Activated B cell treated with CpG ODN at 0.5 μM for 24 hours (primary cell): ENCODE measurements at regions not wholly inside any gene's neighbourhood (a gene's known extent, or its start where the extent isn't known, plus 50 kb on each side); places are given as distances from the start of the nearest gene placed in this dataset.

Experiments
- ATAC-seq: fragments of 200-7000 bp; cut with Tn5 transposase; one replicate; pipeline ENCODE4 v1.10.0; 2021; ENCODE audit warnings: low read depth, mild to moderate bottlenecking, moderate library complexity
- CTCF ChIA-PET: fragments of 350-600 bp; sonication (Branson Sonifier 250); formaldehyde crosslinking; loops from one replicate; lab custom pipeline; 2021; ENCODE audit warnings: antibody characterized with exemption; lab: Charles Lee
- POLR2A ChIA-PET: fragments of 350-600 bp; sonication (Branson Sonifier 250); formaldehyde crosslinking; loops from one replicate; lab custom pipeline; 2021; ENCODE audit warnings: antibody characterized with exemption; lab: Charles Lee
- DNase-seq: peaks from one replicate; pipeline ENCODE4 v3.0.0; 2022
- H3K27ac Mint-ChIP-seq: one replicate; pipeline ENCODE4 v1.8.0; 2020; ENCODE audit warnings: mixed read lengths
- H3K27me3 Mint-ChIP-seq: one replicate; pipeline ENCODE4 v1.8.0; 2021; ENCODE audit warnings: mixed read lengths
- H3K36me3 Mint-ChIP-seq: one replicate; pipeline ENCODE4 v1.8.0; 2021; ENCODE audit warnings: low read depth, mixed read lengths
- H3K4me1 Mint-ChIP-seq: one replicate; pipeline ENCODE4 v1.8.0; 2021; ENCODE audit warnings: mixed read lengths
- H3K4me3 Mint-ChIP-seq: one replicate; pipeline ENCODE4 v1.8.0; 2020; ENCODE audit warnings: mild to moderate bottlenecking, mixed read lengths
- H3K9me3 Mint-ChIP-seq: one replicate; pipeline ENCODE4 v1.8.0; 2020; ENCODE audit warnings: mixed read lengths
- intact Hi-C: fragments of 100-400 bp; cut with micrococcal nuclease; formaldehyde crosslinking; loops from one replicate; pipeline ENCODE4 v1.15.1; 2024
- TF ChIP-seq, protein P1 (sequence below): fragments of 200-600 bp; IDR thresholded peaks from one replicate; pipeline ENCODE4 v1.8.0; 2022; ENCODE audit warnings: antibody characterized with exemption, mild to moderate bottlenecking

DNA sequence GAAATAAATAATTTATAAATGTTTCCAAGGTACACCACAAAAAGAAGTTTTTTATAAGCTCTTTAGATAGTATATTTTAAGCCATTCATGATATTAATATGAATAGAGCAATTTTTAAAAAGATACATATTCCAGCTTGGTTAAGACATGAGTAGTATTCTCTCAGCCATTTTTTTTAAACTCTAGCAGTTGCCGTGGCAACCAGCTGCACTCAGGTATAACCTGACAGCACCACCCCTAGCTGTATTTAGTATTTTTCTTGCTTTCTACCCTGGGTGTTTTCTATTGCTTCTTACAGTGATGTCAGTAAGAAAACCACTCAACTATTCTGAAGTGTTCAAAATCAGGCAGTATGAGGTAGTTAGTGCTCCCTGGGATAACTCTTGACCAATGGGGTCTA lies 496.3 kb upstream of the CNTN3 start:
- no peaks in the 10 kb centered on the region for H3K4me1 Mint-ChIP-seq
- ChIA-PET POLR2A (no interaction called here), CTCF (no interaction called here)
- H3K36me3 Mint-ChIP-seq, result no peaks in the 10 kb centered on the region
- TF ChIP-seq, protein P1, sequence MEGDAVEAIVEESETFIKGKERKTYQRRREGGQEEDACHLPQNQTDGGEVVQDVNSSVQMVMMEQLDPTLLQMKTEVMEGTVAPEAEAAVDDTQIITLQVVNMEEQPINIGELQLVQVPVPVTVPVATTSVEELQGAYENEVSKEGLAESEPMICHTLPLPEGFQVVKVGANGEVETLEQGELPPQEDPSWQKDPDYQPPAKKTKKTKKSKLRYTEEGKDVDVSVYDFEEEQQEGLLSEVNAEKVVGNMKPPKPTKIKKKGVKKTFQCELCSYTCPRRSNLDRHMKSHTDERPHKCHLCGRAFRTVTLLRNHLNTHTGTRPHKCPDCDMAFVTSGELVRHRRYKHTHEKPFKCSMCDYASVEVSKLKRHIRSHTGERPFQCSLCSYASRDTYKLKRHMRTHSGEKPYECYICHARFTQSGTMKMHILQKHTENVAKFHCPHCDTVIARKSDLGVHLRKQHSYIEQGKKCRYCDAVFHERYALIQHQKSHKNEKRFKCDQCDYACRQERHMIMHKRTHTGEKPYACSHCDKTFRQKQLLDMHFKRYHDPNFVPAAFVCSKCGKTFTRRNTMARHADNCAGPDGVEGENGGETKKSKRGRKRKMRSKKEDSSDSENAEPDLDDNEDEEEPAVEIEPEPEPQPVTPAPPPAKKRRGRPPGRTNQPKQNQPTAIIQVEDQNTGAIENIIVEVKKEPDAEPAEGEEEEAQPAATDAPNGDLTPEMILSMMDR, result no peak
- ATAC-seq, result no peak
- no peak overlapping the region for H3K27ac Mint-ChIP-seq
- no peak for DNase-seq
- no peaks in the 10 kb centered on the region for H3K27me3 Mint-ChIP-seq
- no peaks in the 10 kb centered on the region for H3K9me3 Mint-ChIP-seq
- no peak overlapping the region for H3K4me3 Mint-ChIP-seq
- intact Hi-C loops, result no loop called here

DNA sequence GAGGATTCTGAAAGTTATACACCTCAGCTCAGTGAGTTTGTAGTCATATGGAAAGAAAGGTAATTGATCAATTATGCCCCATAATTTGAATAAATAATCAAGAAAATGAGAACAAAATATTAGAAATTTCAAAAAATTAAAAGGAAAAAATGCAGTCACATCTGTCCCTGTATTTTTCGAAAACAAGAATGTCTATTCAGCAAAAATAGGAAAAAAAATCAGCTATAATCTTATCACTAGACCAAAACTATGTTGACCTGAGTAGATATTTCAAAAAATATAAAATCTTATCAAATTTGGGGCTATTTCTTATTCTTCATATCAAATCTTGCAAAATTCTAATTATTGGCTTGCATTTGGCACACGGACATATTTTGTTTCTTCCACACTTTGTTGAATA lies 501.2 kb upstream of the CNTN3 start:
- ATAC-seq, result no peak
- H3K4me3 Mint-ChIP-seq, result no peak overlapping the region
- H3K27ac Mint-ChIP-seq, result no peak overlapping the region
- POLR2A ChIA-PET, result no interaction called here
- TF ChIP-seq, protein P1, result no peak
- H3K9me3 Mint-ChIP-seq, result peaks cover 8% of the 10 kb centered on the region
- CTCF ChIA-PET, result no interaction called here
- DNase-seq, result no peak
- intact Hi-C loops, result no loop called here
- H3K36me3 Mint-ChIP-seq, result no peaks in the 10 kb centered on the region
- H3K27me3 Mint-ChIP-seq, result no peaks in the 10 kb centered on the region
- H3K4me1 Mint-ChIP-seq, result no peaks in the 10 kb centered on the region

DNA sequence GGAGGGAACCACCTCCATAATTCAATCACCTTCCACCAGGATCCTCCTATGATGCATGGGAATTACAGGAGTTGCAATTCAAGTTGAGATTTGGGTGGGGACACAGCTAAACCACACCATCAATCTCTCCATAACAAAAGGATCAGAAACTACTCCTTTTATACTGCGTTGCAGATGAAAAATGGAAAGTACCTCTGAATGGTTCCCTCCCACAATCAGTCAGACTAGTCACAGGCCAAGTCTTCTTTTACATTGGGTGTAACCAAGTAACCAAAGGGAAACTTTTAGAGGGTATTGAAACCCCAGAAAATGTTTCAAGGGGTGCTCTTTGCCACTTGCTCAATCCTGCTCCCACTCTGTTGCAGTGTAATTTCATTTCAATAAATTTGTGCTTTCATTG lies 504.3 kb upstream of the CNTN3 start:
- intact Hi-C loops, result no loop called here
- Mint-ChIP-seq H3K4me1 (no peaks in the 10 kb centered on the region), H3K27ac (no peak overlapping the region), H3K27me3 (no peaks in the 10 kb centered on the region), H3K36me3 (no peaks in the 10 kb centered on the region), H3K9me3 (peaks cover 8% of the 10 kb centered on the region), H3K4me3 (no peak overlapping the region)
- DNase-seq, result no peak
- CTCF ChIA-PET, result no interaction called here
- POLR2A ChIA-PET, result no interaction called here
- TF ChIP-seq, protein P1, result no peak
- no peak for ATAC-seq

DNA sequence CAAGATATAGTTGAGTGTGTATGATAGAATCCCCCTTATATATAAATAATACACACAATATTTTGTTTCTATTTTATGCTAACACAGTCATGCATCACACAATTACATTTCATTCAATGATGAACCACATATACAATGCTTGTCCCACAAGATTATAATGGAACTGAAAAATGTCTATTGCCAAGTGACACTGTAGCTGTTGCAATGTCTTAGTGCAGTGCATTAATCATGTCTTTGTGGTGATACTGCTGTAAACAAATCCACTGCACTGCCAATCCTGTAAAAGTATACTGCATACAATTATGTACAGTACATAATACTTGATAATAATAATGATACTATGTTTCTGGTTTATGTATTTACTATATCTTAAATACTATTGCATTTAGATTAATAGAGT lies 512.1 kb upstream of the CNTN3 start:
- TF ChIP-seq, protein P1, result no peak
- POLR2A ChIA-PET, result no interaction called here
- Mint-ChIP-seq H3K36me3 (no peaks in the 10 kb centered on the region), H3K9me3 (no peaks in the 10 kb centered on the region), H3K27ac (no peak overlapping the region), H3K4me1 (no peaks in the 10 kb centered on the region), H3K4me3 (no peak overlapping the region), H3K27me3 (no peaks in the 10 kb centered on the region)
- CTCF ChIA-PET, result no interaction called here
- no peak for ATAC-seq
- DNase-seq, result no peak
- intact Hi-C loops, result no loop called here

DNA sequence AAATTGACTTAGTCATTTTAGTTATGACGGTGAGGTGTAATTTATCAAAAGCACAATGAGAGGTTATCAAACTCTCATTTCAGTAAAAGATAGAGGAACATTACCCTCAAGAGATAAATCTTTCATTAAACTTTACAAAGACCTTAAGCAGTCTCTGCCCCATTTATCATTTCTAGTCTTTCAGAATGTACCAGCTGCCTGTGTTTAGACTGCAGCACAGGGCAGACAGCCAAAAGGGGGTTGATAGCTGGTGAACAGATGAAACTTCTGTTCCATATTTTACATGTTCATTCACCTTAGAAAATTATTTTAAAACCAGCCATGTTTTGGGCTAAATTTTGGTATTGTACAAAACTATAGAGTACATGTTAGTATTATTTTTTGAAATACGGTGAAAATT lies 514.6 kb upstream of the CNTN3 start:
- ChIA-PET POLR2A (no interaction called here), CTCF (no interaction called here)
- Mint-ChIP-seq H3K27ac (no peak overlapping the region), H3K4me1 (no peaks in the 10 kb centered on the region), H3K36me3 (no peaks in the 10 kb centered on the region), H3K27me3 (no peaks in the 10 kb centered on the region), H3K9me3 (no peaks in the 10 kb centered on the region), H3K4me3 (no peak overlapping the region)
- intact Hi-C loops, result no loop called here
- DNase-seq (no peak), ATAC-seq (no peak)
- TF ChIP-seq, protein P1, result no peak
